Esophagus muscularis mucosa (tissue), 4 donors: ENCODE measurements at regions not wholly inside any gene's neighbourhood (a gene's known extent, or its start where the extent isn't known, plus 50 kb on each side); places are given as distances from the start of the nearest gene placed in this dataset.

Experiments used
- EP300 ChIP-seq: sonication (generic); formaldehyde crosslinking; IDR thresholded peaks from one replicate; pipeline ENCODE4 v1.6.1; 2017; ENCODE audit warnings: antibody characterized with exemption
- POLR2A ChIP-seq: fragments of 450-650 bp; IDR thresholded peaks from one replicate; pipeline ENCODE4 v1.6.1; 2017; ENCODE audit warnings: antibody characterized with exemption, moderate library complexity, mild to moderate bottlenecking, low read depth
- POLR2AphosphoS5 ChIP-seq, 2 donors: sonication (generic); formaldehyde crosslinking; IDR thresholded peaks; one replicate each; pipeline ENCODE4 v1.6.1; 2017; ENCODE audit warnings: antibody characterized with exemption in 2 of 2
- TF ChIP-seq, protein P1 (sequence below), 3 experiments: fragments of 200-600 bp in 2 of 3; fragments of 450-650 bp in 1 of 3; sonication (generic) in 2 of 3; IDR thresholded peaks; one replicate each; pipeline ENCODE4 v1.5.1; 2017 to 2019; ENCODE audit warnings: antibody characterized with exemption in 3 of 3, mild to moderate bottlenecking in 2 of 3, moderate library complexity in 1 of 3

GRCh38 chr5:124626053-124626452 is 120.4 kb downstream of the ZNF608 start:
- TF ChIP-seq, protein P1, sequence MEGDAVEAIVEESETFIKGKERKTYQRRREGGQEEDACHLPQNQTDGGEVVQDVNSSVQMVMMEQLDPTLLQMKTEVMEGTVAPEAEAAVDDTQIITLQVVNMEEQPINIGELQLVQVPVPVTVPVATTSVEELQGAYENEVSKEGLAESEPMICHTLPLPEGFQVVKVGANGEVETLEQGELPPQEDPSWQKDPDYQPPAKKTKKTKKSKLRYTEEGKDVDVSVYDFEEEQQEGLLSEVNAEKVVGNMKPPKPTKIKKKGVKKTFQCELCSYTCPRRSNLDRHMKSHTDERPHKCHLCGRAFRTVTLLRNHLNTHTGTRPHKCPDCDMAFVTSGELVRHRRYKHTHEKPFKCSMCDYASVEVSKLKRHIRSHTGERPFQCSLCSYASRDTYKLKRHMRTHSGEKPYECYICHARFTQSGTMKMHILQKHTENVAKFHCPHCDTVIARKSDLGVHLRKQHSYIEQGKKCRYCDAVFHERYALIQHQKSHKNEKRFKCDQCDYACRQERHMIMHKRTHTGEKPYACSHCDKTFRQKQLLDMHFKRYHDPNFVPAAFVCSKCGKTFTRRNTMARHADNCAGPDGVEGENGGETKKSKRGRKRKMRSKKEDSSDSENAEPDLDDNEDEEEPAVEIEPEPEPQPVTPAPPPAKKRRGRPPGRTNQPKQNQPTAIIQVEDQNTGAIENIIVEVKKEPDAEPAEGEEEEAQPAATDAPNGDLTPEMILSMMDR (IDR thresholded peaks at IDR 0.05) = no peak
- TF ChIP-seq POLR2AphosphoS5 (IDR thresholded peaks at IDR 0.05) (no peak), EP300 (no peak), POLR2A (no peak)
